ENCODE measurements at regions not wholly inside any gene's neighbourhood (a gene's known extent, or its start where the extent isn't known, plus 50 kb on each side); places are given as distances from the start of the nearest gene placed in this dataset.
"Not testable (repeated sequence)": the region's sequence is repeated elsewhere in the genome, so short reads cannot be mapped to it uniquely, and the experiment has no call there.

GRCh38 chr10:83371696-83372490 is 767.4 kb upstream of the GHITM start:
- no peak for DNase-seq

GRCh38 chr10:83372646-83373045 is 766.7 kb upstream of the GHITM start:
- no peak for DNase-seq

- DNase-seq = no peak
These were observed 765.6 kb upstream of the GHITM start for GRCh38 chr10:83373671-83374070.

GRCh38 chr10:83374741-83375140 is 764.6 kb upstream of the GHITM start:
- DNase-seq = no peak

GRCh38 chr10:83375274-83375673 is 764.0 kb upstream of the GHITM start:
- DNase-seq = no peak

- no peak for DNase-seq
These were observed 741.5 kb upstream of the GHITM start for GRCh38 chr10:83397806-83398205.

- DNase-seq = no peak
These were observed 728.7 kb upstream of the GHITM start for GRCh38 chr10:83410570-83410969.

- DNase-seq = no peak
These were observed 714.0 kb upstream of the GHITM start for GRCh38 chr10:83425306-83425705.

- DNase-seq = no peak
These were observed 712.2 kb upstream of the GHITM start for GRCh38 chr10:83427101-83427500.

- no peak for DNase-seq
These were observed 706.9 kb upstream of the GHITM start for GRCh38 chr10:83432261-83433045.

- no peak for DNase-seq
These were observed 705.6 kb upstream of the GHITM start for GRCh38 chr10:83433705-83434104.

GRCh38 chr10:83448013-83448412 is 691.3 kb upstream of the GHITM start:
- no peak for DNase-seq

- DNase-seq = no peak
These were observed 680.7 kb upstream of the GHITM start for GRCh38 chr10:83458611-83459010.

- DNase-seq = no peak
These were observed 680.2 kb upstream of the GHITM start for GRCh38 chr10:83459124-83459523.

GRCh38 chr10:83469728-83470331 is 669.5 kb upstream of the GHITM start:
- no peak for DNase-seq

GRCh38 chr10:83476211-83476610 is 663.1 kb upstream of the GHITM start:
- DNase-seq = no peak

- no peak for DNase-seq
These were observed 650.1 kb upstream of the GHITM start for GRCh38 chr10:83489161-83489560.

- no peak for DNase-seq
These were observed 647.3 kb upstream of the GHITM start for GRCh38 chr10:83492004-83492403.

- DNase-seq = no peak
These were observed 626.6 kb upstream of the GHITM start for GRCh38 chr10:83512681-83513080.

- no peak for DNase-seq
These were observed 624.3 kb upstream of the GHITM start for GRCh38 chr10:83515001-83515400.

GRCh38 chr10:83516788-83517187 is 622.5 kb upstream of the GHITM start:
- DNase-seq = no peak

GRCh38 chr10:83517456-83517855 is 621.9 kb upstream of the GHITM start:
- DNase-seq = no peak

GRCh38 chr10:83518779-83519178 is 620.5 kb upstream of the GHITM start:
- no peak for DNase-seq

GRCh38 chr10:83520386-83520785 is 618.9 kb upstream of the GHITM start:
- not testable (repeated sequence) for DNase-seq
